SU-DHL-6 (cell line): ENCODE measurements at regions not wholly inside any gene's neighbourhood (a gene's known extent, or its start where the extent isn't known, plus 50 kb on each side); places are given as distances from the start of the nearest gene placed in this dataset.

Experiments
- H2AFZ ChIP-seq: fragments of 200-600 bp; sonication (generic); 2 replicates; pipeline ENCODE4 v1.6.1; 2014; ENCODE audit warnings: low read depth, mild to moderate bottlenecking, moderate library complexity, mixed read lengths, antibody characterized with exemption, low read length; ENCODE audit not compliant: severe bottlenecking
- H3F3A ChIP-seq: fragments of 200-600 bp; shearing (Covaris generic); 2 replicates; pipeline ENCODE4 v1.6.0; 2016; ENCODE audit warnings: antibody characterized with exemption, mild to moderate bottlenecking; ENCODE audit not compliant: insufficient read depth
- H3K27ac ChIP-seq: fragments of 200-600 bp; sonication (generic); 2 replicates; pipeline ENCODE4 v1.5.1; 2016; ENCODE audit warnings: low read depth, mild to moderate bottlenecking, low read length, moderate library complexity, mixed read lengths
- H3K27me3 ChIP-seq: fragments of 200-600 bp; sonication (generic), shearing (Covaris generic); 2 replicates; pipeline ENCODE4 v1.6.0; 2014; ENCODE audit warnings: mild to moderate bottlenecking, low read length
- H3K36me3 ChIP-seq: fragments of 200-600 bp; sonication (generic); 2 replicates; pipeline ENCODE4 v1.6.1; 2014; ENCODE audit warnings: mild to moderate bottlenecking, low read length, mixed read lengths
- H3K4me2 ChIP-seq: fragments of 300-600, 200-600 bp; shearing (Covaris generic), sonication (generic); 2 replicates; pipeline ENCODE4 v1.6.0; 2014; ENCODE audit warnings: low read length, low read depth, mild to moderate bottlenecking; ENCODE audit not compliant: poor library complexity, severe bottlenecking
- H3K4me3 ChIP-seq: fragments of 200-600 bp; sonication (generic); 2 replicates; pipeline ENCODE4 v1.5.1; 2014; ENCODE audit warnings: antibody characterized with exemption, low read length, mild to moderate bottlenecking, mixed read lengths; ENCODE audit not compliant: insufficient read depth, poor library complexity, severe bottlenecking
- H3K79me2 ChIP-seq: fragments of 200-600 bp; sonication (generic); 2 replicates; pipeline ENCODE4 v1.6.1; 2014; ENCODE audit warnings: mild to moderate bottlenecking, low read length, moderate library complexity; ENCODE audit not compliant: insufficient read depth
- H3K9ac ChIP-seq: fragments of 200-600 bp; sonication (generic); 2 replicates; pipeline ENCODE4 v1.7.0; 2014; ENCODE audit warnings: mild to moderate bottlenecking, low read length
- H3K9me2 ChIP-seq: fragments of 200-600 bp; sonication (generic); replicated peaks from 2 replicates; pipeline ENCODE4 v1.6.1; 2014; ENCODE audit warnings: low read length; ENCODE audit not compliant: insufficient read depth
- H3K9me3 ChIP-seq: fragments of 200-600 bp; sonication (generic); 2 replicates; pipeline ENCODE4 v1.6.1; 2014; ENCODE audit warnings: low read length, mixed read lengths; ENCODE audit not compliant: insufficient read depth
- H4K20me1 ChIP-seq: fragments of 200-600 bp; sonication (generic); 2 replicates; pipeline ENCODE4 v1.6.1; 2014; ENCODE audit warnings: low read depth, mild to moderate bottlenecking, antibody characterized with exemption, low read length, moderate library complexity, mixed read lengths
- CTCF ChIP-seq: fragments of 200-600 bp; sonication (generic); IDR thresholded peaks from one replicate; pipeline ENCODE4 v1.5.1; 2017; ENCODE audit warnings: antibody characterized with exemption, mild to moderate bottlenecking, low read length, moderate library complexity; ENCODE audit not compliant: insufficient read depth, poor library complexity, severe bottlenecking
- EZH2phosphoT487 ChIP-seq: fragments of 200-600 bp; sonication (generic), shearing (Covaris generic); conservative IDR thresholded peaks from 2 replicates; pipeline ENCODE4 v1.6.1; 2018; ENCODE audit warnings: mild to moderate bottlenecking, antibody characterized with exemption, low read length, moderate library complexity, mixed read lengths

- no peaks in the 10 kb centered on the region for H3F3A ChIP-seq
- no peak overlapping the region for H3K4me2 ChIP-seq
- no peak overlapping the region for H3K4me3 ChIP-seq
- H3K79me2 ChIP-seq: no peaks in the 10 kb centered on the region
- no peak overlapping the region for H3K27ac ChIP-seq
- H3K36me3 ChIP-seq: no peaks in the 10 kb centered on the region
- TF ChIP-seq EZH2phosphoT487 (no peak), CTCF (no peak)
- no peaks in the 10 kb centered on the region for H3K27me3 ChIP-seq
- H4K20me1 ChIP-seq: no peaks in the 10 kb centered on the region
- no peaks in the 10 kb centered on the region for H3K9me2 ChIP-seq
- no peak overlapping the region for H2AFZ ChIP-seq
- no peak overlapping the region for H3K9ac ChIP-seq
- no peaks in the 10 kb centered on the region for H3K9me3 ChIP-seq
Measured at GRCh38 chr12:32049956-32050355, 56.7 kb upstream of the BICD1 start.

- Histone ChIP-seq H3K27ac (no peak overlapping the region), H3K4me2 (no peak overlapping the region), H3K36me3 (no peaks in the 10 kb centered on the region), H2AFZ (no peak overlapping the region), H3K4me3 (no peak overlapping the region), H3F3A (no peaks in the 10 kb centered on the region), H3K9me3 (no peaks in the 10 kb centered on the region), H3K79me2 (no peaks in the 10 kb centered on the region), H4K20me1 (no peaks in the 10 kb centered on the region), H3K9ac (no peak overlapping the region), H3K27me3 (no peaks in the 10 kb centered on the region), H3K9me2 (no peaks in the 10 kb centered on the region)
- TF ChIP-seq CTCF (no peak), EZH2phosphoT487 (no peak)
Measured at GRCh38 chr12:32051511-32052211, 55.0 kb upstream of the BICD1 start.

- Histone ChIP-seq H3K9me2 (no peaks in the 10 kb centered on the region), H3K4me2 (no peak overlapping the region), H3K4me3 (no peak overlapping the region), H3K9ac (no peak overlapping the region), H2AFZ (no peak overlapping the region), H3K27me3 (no peaks in the 10 kb centered on the region), H3K36me3 (no peaks in the 10 kb centered on the region), H3F3A (no peaks in the 10 kb centered on the region), H3K79me2 (no peaks in the 10 kb centered on the region), H3K9me3 (no peaks in the 10 kb centered on the region), H3K27ac (no peak overlapping the region), H4K20me1 (no peaks in the 10 kb centered on the region)
- TF ChIP-seq EZH2phosphoT487 (no peak), CTCF (no peak)
Measured at GRCh38 chr12:32052212-32052713, 54.4 kb upstream of the BICD1 start.
